Lower leg skin (tissue), 4 donors: ENCODE measurements at regions not wholly inside any gene's neighbourhood (a gene's known extent, or its start where the extent isn't known, plus 50 kb on each side); places are given as distances from the start of the nearest gene placed in this dataset.

ENCODE experiments used
- DNase-seq, 2 donors: peaks; one replicate each; pipeline ENCODE4 v3.0.0-alpha.2; 2019; ENCODE audit warnings: low spot score in 2 of 2
- H3K4me3 ChIP-seq: fragments of 200-600 bp; sonication (generic); 2 replicates; pipeline ENCODE4 v1.5.1; 2017; ENCODE audit warnings: mild to moderate bottlenecking, low read depth; ENCODE audit not compliant: poor library complexity, severe bottlenecking
- CTCF ChIP-seq, 3 donors: fragments of 450-650 bp; IDR thresholded peaks; one replicate each; pipeline ENCODE4 v1.5.1; 2016; ENCODE audit warnings: antibody characterized with exemption in 3 of 3, mild to moderate bottlenecking in 3 of 3, moderate library complexity in 2 of 3
- POLR2A ChIP-seq, 2 donors: fragments of 450-650 bp; IDR thresholded peaks; one replicate each; pipeline ENCODE4 v1.6.1; 2016 to 2017; ENCODE audit warnings: antibody characterized with exemption in 2 of 2, mild to moderate bottlenecking in 1 of 2, moderate library complexity in 1 of 2
- WGBS, 2 donors: methylation state at CpG; one replicate each; pipeline ENCODE4 v1.1.5; 2018; 5-methylcytosine and 5-hydroxymethylcytosine counted together
- intact Hi-C: fragments of 100-400 bp; cut with DNase I; formaldehyde crosslinking; loops from one replicate; pipeline ENCODE4 v1.15.0; 2023; ENCODE audit warnings: low total_unique reads

DNA sequence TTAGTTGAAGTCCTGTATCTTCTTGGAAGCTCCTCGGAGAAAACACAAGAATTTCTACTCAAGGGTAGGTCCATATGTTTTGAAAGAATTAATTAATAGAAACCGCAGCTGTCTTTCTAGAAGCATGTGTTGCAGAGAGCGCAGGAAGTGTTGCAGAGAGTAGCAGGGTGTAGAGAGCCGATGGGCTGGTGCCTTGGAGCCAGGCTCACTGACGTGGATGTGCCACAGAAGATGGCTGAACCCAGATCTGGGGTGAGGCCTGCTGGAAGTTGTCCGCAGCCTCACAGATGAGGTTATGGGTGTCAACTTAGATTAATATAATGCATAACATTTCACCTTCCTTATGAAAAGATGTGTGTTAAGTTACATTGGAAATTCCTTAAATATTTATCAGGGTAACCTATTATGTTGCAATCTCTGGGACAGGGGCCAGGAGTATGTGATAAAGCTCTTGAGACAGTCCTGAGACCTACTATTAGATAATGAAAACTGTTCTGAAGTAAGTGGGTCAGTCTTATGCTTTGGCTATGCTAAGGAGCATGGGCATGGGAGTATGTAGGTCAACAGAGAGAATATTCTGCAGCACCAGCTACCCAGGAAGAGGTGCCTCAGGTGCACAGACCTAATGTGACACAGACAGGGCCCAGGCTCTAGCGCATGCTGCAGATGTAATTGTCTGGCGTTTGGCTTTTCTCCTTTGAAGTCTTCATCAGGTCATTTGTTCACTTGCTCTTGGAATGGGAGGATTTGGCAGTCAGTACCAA is 973.3 kb downstream of the BCL11B start:
- WGBS, 2 donors = 79 to 88% methylated on average over 8 of the region's 8 CpGs
- intact Hi-C loops = loop anchor here (10.0 kb wide), 1 partner anchor 364 kb away; no protein-coding TSS in a partner anchor
- H3K4me3 ChIP-seq = no peak overlapping the region
- TF ChIP-seq POLR2A (IDR thresholded peaks at IDR 0.05) (no peak), CTCF (IDR thresholded peaks at IDR 0.05) (no peak)
- no peak for DNase-seq

GRCh38 chr14:98301681-98302080 is 970.3 kb downstream of the BCL11B start:
- no peak for TF ChIP-seq POLR2A (IDR thresholded peaks at IDR 0.05)
- no peak for TF ChIP-seq CTCF (IDR thresholded peaks at IDR 0.05)
- DNase-seq = no peak
- 80 to 88% methylated on average over 4 of the region's 4 CpGs for WGBS, 2 donors
- no peak overlapping the region for H3K4me3 ChIP-seq
- intact Hi-C loops = no loop called here

- no peak overlapping the region for H3K4me3 ChIP-seq
- TF ChIP-seq CTCF (IDR thresholded peaks at IDR 0.05) (no peak), POLR2A (IDR thresholded peaks at IDR 0.05) (no peak)
- no peak for DNase-seq
- 73 to 75% methylated on average over 3 of the region's 3 CpGs for WGBS, 2 donors
- intact Hi-C loops = no loop called here
Measured at GRCh38 chr14:98304574-98304973, 967.4 kb downstream of the BCL11B start.

GRCh38 chr14:98309591-98309990 is 962.4 kb downstream of the BCL11B start:
- no peak overlapping the region for H3K4me3 ChIP-seq
- WGBS, 2 donors = 73 to 85% methylated on average over 1 of the region's 1 CpG
- DNase-seq = no peak
- intact Hi-C loops = no loop called here
- TF ChIP-seq POLR2A (IDR thresholded peaks at IDR 0.05) (no peak), CTCF (IDR thresholded peaks at IDR 0.05) (no peak)

DNA sequence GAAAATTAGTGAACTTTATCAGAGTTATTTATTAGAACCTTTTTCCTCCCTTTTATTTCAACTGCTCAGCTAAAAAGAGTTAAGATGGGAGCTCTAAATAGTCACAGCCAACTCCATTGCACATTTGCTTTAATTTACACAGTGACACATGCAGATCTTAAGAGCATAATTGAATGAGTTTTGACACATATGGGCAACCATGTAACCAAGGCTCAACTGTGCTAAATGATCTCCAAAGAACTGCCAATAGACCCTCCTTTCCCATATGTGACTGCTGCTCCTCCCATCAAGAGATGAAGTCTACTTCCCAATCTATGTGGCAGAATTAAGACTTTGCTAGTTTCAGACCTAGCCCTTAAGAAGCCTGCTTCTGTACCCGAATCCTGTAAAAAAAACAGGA is 960.0 kb downstream of the BCL11B start:
- DNase-seq = no peak
- TF ChIP-seq POLR2A (IDR thresholded peaks at IDR 0.05) (no peak), CTCF (IDR thresholded peaks at IDR 0.05) (no peak)
- no peak overlapping the region for H3K4me3 ChIP-seq
- WGBS, 2 donors = 76 to 88% methylated on average over 1 of the region's 1 CpG
- intact Hi-C loops = no loop called here

- WGBS, 2 donors = 53 to 56% methylated on average over 3 of the region's 3 CpGs
- no peak for DNase-seq
- no peak overlapping the region for H3K4me3 ChIP-seq
- intact Hi-C loops = no loop called here
- TF ChIP-seq CTCF (IDR thresholded peaks at IDR 0.05) = no peak
- TF ChIP-seq POLR2A (IDR thresholded peaks at IDR 0.05) = no peak
Measured at GRCh38 chr14:98321841-98322240, 950.2 kb downstream of the BCL11B start.
